ENCODE measurements at regions not wholly inside any gene's neighbourhood (a gene's known extent, or its start where the extent isn't known, plus 50 kb on each side); places are given as distances from the start of the nearest gene placed in this dataset.

- TF ChIP-seq, protein P1, sequence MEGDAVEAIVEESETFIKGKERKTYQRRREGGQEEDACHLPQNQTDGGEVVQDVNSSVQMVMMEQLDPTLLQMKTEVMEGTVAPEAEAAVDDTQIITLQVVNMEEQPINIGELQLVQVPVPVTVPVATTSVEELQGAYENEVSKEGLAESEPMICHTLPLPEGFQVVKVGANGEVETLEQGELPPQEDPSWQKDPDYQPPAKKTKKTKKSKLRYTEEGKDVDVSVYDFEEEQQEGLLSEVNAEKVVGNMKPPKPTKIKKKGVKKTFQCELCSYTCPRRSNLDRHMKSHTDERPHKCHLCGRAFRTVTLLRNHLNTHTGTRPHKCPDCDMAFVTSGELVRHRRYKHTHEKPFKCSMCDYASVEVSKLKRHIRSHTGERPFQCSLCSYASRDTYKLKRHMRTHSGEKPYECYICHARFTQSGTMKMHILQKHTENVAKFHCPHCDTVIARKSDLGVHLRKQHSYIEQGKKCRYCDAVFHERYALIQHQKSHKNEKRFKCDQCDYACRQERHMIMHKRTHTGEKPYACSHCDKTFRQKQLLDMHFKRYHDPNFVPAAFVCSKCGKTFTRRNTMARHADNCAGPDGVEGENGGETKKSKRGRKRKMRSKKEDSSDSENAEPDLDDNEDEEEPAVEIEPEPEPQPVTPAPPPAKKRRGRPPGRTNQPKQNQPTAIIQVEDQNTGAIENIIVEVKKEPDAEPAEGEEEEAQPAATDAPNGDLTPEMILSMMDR (conservative IDR thresholded peaks at IDR 0.05; ENCODE audit: low read length), result no peak
- TF ChIP-seq EZH2phosphoT487 (IDR thresholded peaks at IDR 0.05; ENCODE audit: borderline replicate concordance), result no peak
These were observed 96.4 kb upstream of the CACNA2D1 start for GRCh38 chr7:82539969-82540368.
